Gastrocnemius medialis (tissue), 4 donors: ENCODE measurements at regions not wholly inside any gene's neighbourhood (a gene's known extent, or its start where the extent isn't known, plus 50 kb on each side); places are given as distances from the start of the nearest gene placed in this dataset.
A peak's percentile ranks its signal among the peaks of the same experiment; 100 is the strongest.

Experiments
- ATAC-seq, 2 donors: fragments of 150-250 bp; one replicate each; pipeline ENCODE4 v1.9.1; 2016
- DNase-seq, 2 donors: peaks; one replicate each; pipeline ENCODE4 v3.0.0-alpha.2; 2019
- H3K27ac ChIP-seq, 4 donors: fragments of 200-600 bp; sonication (generic); 1 replicate in 1 of 4; 2 replicates in 3 of 4; pipeline ENCODE4 v1.5.1; 2016 to 2018; ENCODE audit warnings: mild to moderate bottlenecking in 2 of 4, moderate library complexity in 1 of 4
- H3K27me3 ChIP-seq, 3 donors: fragments of 200-600 bp; sonication (generic) in 2 of 3; 1 replicate in 1 of 3; 2 replicates in 2 of 3; pipeline versions ENCODE4 v1.5.1 to v1.6.0; 2016 to 2019; ENCODE audit warnings: mild to moderate bottlenecking in 1 of 3, moderate library complexity in 1 of 3
- H3K36me3 ChIP-seq, 2 donors: fragments of 200-600 bp; sonication (generic) in 1 of 2; one replicate each; pipeline ENCODE4 v1.5.1; 2017 to 2018
- H3K4me1 ChIP-seq, 2 donors: fragments of 200-600 bp; sonication (generic) in 1 of 2; one replicate each; pipeline ENCODE4 v1.5.1; 2016 to 2017; ENCODE audit warnings: mild to moderate bottlenecking in 2 of 2
- H3K4me3 ChIP-seq, 4 donors: fragments of 200-600 bp; sonication (generic) in 3 of 4; 1 replicate in 1 of 4; 2 replicates in 3 of 4; pipeline ENCODE4 v1.5.1; 2016 to 2019; ENCODE audit warnings: mild to moderate bottlenecking in 2 of 4
- H3K9me3 ChIP-seq, 3 donors: fragments of 200-600 bp; sonication (generic) in 2 of 3; 1 replicate in 1 of 3; 2 replicates in 2 of 3; pipeline ENCODE4 v1.5.1; 2016 to 2019
- POLR2A ChIP-seq, 2 donors: fragments of 450-650 bp; IDR thresholded peaks; one replicate each; pipeline ENCODE4 v1.6.1; 2017; ENCODE audit warnings: antibody characterized with exemption in 2 of 2, mild to moderate bottlenecking in 2 of 2, moderate library complexity in 2 of 2
- in situ Hi-C, 4 donors: fragments of 200-750 bp; cut with MboI; loops; one replicate each; pipeline versions ENCODE4 v1.15.0 to v1.8.0; 2017; ENCODE audit warnings: low sequenced_read_pairs in 4 of 4
- intact Hi-C: fragments of 100-400 bp; cut with DNase I; formaldehyde crosslinking; loops from one replicate; pipeline ENCODE4 v1.15.1; 2023; ENCODE audit warnings: low total_unique reads
- TF ChIP-seq, protein P1 (sequence below), 5 experiments: fragments of 450-650 bp in 3 of 5; fragments of 200-600 bp in 2 of 5; sonication (generic) in 2 of 5; IDR thresholded peaks in 4 of 5; conservative IDR thresholded peaks in 1 of 5; 1 replicate in 4 of 5; 2 replicates in 1 of 5; pipeline ENCODE4 v1.5.1; 2016 to 2019; ENCODE audit warnings: antibody characterized with exemption in 5 of 5, mild to moderate bottlenecking in 3 of 5, moderate library complexity in 3 of 5

DNA sequence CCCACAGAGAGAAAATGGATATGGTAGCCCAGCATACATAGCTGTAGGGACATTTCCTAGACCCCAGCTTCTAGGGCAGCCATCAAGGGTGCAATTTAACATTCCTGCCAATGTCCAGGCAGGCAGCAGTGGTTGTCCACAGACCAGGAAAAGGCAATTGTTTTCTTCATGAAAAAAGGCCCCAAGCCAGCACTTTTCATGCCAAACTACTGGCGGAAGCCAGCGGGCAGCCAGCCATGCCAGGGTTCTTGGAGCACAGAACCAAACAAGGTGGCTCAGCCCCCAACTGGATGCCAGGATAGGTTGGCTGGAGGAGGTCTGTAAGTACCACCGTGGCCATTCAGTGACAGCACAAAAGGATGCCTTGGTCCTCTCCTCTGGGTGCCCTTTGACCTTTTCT lies 94.6 kb downstream of the BANF2 start:
- no peak for ATAC-seq
- Histone ChIP-seq H3K4me1 (peaks cover 10 to 11% of the 10 kb centered on the region in 2 donors), H3K27me3 (no peaks in the 10 kb centered on the region), H3K9me3 (no peaks in the 10 kb centered on the region), H3K36me3 (no peaks in the 10 kb centered on the region), H3K27ac (no peak overlapping the region), H3K4me3 (no peak overlapping the region)
- in situ Hi-C loops (loop anchor here in 1 of 4 donors (25.0 kb wide), 1 partner anchor 107 kb away; the partner anchor contains the start of genes BANF2 and RRBP1), intact Hi-C loops (no loop called here)
- no peak for TF ChIP-seq POLR2A (IDR thresholded peaks at IDR 0.05)
- no peak for DNase-seq

DNA sequence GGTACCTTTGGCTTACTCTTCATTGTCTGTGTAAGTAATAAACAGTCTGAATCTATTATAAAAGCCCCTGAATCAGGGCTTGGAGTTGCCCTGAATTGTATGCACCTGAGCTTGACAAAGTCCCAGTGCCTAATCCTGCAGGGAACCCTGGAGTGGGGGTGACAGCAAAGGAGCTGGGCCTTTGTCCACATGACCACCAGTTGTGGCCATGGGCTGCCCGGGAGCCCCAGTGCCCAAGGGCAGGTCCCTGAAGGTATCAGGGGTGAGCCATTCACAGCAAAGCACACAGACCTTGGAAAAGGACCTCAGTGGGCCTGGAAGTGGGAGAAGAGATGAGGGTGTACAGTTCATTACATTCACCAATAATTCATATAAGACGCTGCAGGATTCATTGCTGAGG lies 94.2 kb downstream of the BANF2 start:
- no peaks in the 10 kb centered on the region for H3K9me3 ChIP-seq
- H3K27ac ChIP-seq, result no peak overlapping the region
- in situ Hi-C loops (loop anchor here in 1 of 4 donors (25.0 kb wide), 1 partner anchor 107 kb away; the partner anchor contains the start of genes BANF2 and RRBP1), intact Hi-C loops (no loop called here)
- peaks cover 10 to 11% of the 10 kb centered on the region in 2 donors for H3K4me1 ChIP-seq
- H3K36me3 ChIP-seq, result no peaks in the 10 kb centered on the region
- DNase-seq (no peak), ATAC-seq (no peak)
- no peak overlapping the region for H3K4me3 ChIP-seq
- TF ChIP-seq, protein P1, sequence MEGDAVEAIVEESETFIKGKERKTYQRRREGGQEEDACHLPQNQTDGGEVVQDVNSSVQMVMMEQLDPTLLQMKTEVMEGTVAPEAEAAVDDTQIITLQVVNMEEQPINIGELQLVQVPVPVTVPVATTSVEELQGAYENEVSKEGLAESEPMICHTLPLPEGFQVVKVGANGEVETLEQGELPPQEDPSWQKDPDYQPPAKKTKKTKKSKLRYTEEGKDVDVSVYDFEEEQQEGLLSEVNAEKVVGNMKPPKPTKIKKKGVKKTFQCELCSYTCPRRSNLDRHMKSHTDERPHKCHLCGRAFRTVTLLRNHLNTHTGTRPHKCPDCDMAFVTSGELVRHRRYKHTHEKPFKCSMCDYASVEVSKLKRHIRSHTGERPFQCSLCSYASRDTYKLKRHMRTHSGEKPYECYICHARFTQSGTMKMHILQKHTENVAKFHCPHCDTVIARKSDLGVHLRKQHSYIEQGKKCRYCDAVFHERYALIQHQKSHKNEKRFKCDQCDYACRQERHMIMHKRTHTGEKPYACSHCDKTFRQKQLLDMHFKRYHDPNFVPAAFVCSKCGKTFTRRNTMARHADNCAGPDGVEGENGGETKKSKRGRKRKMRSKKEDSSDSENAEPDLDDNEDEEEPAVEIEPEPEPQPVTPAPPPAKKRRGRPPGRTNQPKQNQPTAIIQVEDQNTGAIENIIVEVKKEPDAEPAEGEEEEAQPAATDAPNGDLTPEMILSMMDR (IDR thresholded peaks at IDR 0.05 in 4 of 5, conservative IDR thresholded peaks at IDR 0.05 in 1 of 5), result no peak
- no peak for TF ChIP-seq POLR2A (IDR thresholded peaks at IDR 0.05)
- no peaks in the 10 kb centered on the region for H3K27me3 ChIP-seq

DNA sequence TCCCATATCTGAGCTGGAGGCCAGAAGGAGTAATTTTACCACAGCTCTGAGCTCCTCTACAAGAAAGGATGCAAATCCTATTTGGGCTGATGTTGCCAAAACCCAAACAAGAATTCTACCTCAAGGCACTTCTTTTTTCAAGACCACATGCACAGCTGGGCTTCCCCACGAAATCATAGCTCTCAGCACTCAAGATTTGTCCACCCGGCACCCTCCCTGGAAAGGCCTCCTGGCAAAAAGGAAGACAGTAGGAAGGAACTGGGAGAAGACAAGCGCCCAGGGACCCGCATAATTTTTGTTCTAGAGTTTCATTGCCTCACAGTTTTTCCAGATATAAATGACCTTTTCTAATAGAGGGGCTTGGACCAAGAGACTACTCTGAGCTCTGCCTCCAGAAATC lies 90.5 kb downstream of the BANF2 start:
- intact Hi-C loops (no loop called here), in situ Hi-C loops (loop anchor here in 1 of 4 donors (25.0 kb wide), 1 partner anchor 103 kb away; the partner anchor contains the start of genes BANF2 and RRBP1)
- Histone ChIP-seq H3K27me3 (no peaks in the 10 kb centered on the region), H3K36me3 (no peaks in the 10 kb centered on the region), H3K4me1 (peaks cover under 1 to 5% of the 10 kb centered on the region in 2 donors), H3K4me3 (no peak overlapping the region), H3K9me3 (no peaks in the 10 kb centered on the region), H3K27ac (no peak overlapping the region)
- ATAC-seq, result no peak
- TF ChIP-seq, protein P1 (IDR thresholded peaks at IDR 0.05 in 4 of 5, conservative IDR thresholded peaks at IDR 0.05 in 1 of 5), result no peak
- TF ChIP-seq POLR2A (IDR thresholded peaks at IDR 0.05), result no peak
- DNase-seq, result no peak

DNA sequence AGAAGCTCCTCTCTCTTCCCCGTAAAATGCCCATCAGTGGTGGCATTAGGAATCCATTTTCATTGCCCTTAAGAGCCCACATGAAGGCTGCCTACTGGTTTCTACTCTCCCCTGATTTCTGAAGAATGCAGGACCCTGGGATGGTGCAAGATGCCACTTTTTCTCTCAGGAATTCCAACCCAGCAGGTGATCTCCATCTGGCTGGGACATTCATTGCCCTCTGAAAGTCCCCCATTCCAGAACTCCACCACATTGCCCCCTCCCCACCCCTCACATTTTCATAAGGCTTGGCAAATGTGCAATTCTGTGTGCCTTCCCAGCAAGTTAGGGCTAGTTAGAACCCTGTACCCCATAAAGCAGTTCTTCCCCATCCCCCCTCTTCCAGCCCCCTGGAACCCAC lies 88.0 kb downstream of the BANF2 start:
- intact Hi-C loops, result no loop called here
- in situ Hi-C loops, result loop anchor here in 1 of 4 donors (25.0 kb wide), 1 partner anchor 101 kb away; the partner anchor contains the start of genes BANF2 and RRBP1
- DNase-seq (no peak), ATAC-seq (no peak)
- Histone ChIP-seq H3K4me3 (no peak overlapping the region), H3K9me3 (no peaks in the 10 kb centered on the region), H3K36me3 (no peaks in the 10 kb centered on the region), H3K4me1 (no peaks in the 10 kb centered on the region), H3K27ac (no peak overlapping the region), H3K27me3 (no peaks in the 10 kb centered on the region)
- TF ChIP-seq POLR2A (IDR thresholded peaks at IDR 0.05), result no peak
- TF ChIP-seq, protein P1 (IDR thresholded peaks at IDR 0.05 in 4 of 5, conservative IDR thresholded peaks at IDR 0.05 in 1 of 5), result no peak

DNA sequence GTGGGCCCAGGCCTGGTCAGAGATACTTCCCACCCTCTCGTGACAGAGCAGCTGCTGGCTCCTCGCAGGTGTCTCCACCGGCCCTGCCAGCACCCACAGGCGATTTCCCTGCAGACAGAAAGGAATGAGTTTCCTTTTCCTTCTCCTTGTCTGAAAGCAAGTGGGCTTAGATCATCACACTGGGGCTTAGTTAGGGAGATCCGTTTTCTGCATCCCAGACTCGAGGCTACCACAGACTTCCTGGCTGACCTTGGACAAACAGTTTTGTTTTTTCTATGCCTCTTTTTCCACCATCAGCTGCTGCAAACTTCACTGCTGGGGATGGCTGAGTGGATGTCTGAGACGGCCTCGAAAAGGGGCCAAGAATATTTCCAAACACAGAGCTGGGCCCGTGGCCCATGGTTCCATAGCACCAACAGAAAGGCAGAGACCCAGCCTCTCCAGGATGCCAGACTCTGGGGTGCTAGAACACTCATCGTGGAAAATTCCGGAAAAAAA lies 86.5 kb downstream of the BANF2 start:
- in situ Hi-C loops, result loop anchor here in 1 of 4 donors (25.0 kb wide), 1 partner anchor 99 kb away; the partner anchor contains the start of genes BANF2 and RRBP1
- H3K4me1 ChIP-seq, result no peaks in the 10 kb centered on the region
- intact Hi-C loops, result no loop called here
- TF ChIP-seq POLR2A (IDR thresholded peaks at IDR 0.05), result no peak
- TF ChIP-seq, protein P1 (IDR thresholded peaks at IDR 0.05 in 4 of 5, conservative IDR thresholded peaks at IDR 0.05 in 1 of 5), result no peak
- peak in 1 of 2 donors; percentile 26 for ATAC-seq
- no peaks in the 10 kb centered on the region for H3K36me3 ChIP-seq
- peak overlapping the region in 1 of 4 donors; percentile 21 for H3K27ac ChIP-seq
- H3K4me3 ChIP-seq, result no peak overlapping the region
- no peaks in the 10 kb centered on the region for H3K9me3 ChIP-seq
- DNase-seq, result no peak
- H3K27me3 ChIP-seq, result no peaks in the 10 kb centered on the region
